HepG2 (cell line): ENCODE measurements at regions not wholly inside any gene's neighbourhood (a gene's known extent, or its start where the extent isn't known, plus 50 kb on each side); places are given as distances from the start of the nearest gene placed in this dataset.

Experiments
- ATAC-seq: fragments of 200-7000 bp; cut with Tn5 transposase; 3 replicates; pipeline ENCODE4 v1.9.1; 2020; ENCODE audit warnings: mild to moderate bottlenecking, moderate library complexity
- BruUV-seq: library from RNA; stranded (reverse); fragments of 400-500 nt; replicated peaks from 2 replicates; lab custom pipeline; 2021; lab: Mats Ljungman, UMichigan
- CTCF ChIA-PET: fragments of 300-600 bp; formaldehyde crosslinking; extraction: SDS; loops from one replicate; lab custom pipeline; 2021; ENCODE audit warnings: low total read pairs, inconsistent platforms, low intra/inter-chr PET ratio; lab: Yijun Ruan, JAX
- POLR2A ChIA-PET: fragments of 350-600 bp; sonication (Branson Sonifier 250); formaldehyde crosslinking; loops from one replicate; lab custom pipeline; 2020; ENCODE audit warnings: antibody characterized with exemption, inconsistent platforms; lab: Yijun Ruan, JAX
- DNase-seq: peaks from one replicate; pipeline ENCODE4 v3.0.0-alpha.2; 2015; ENCODE audit warnings: low spot score
- FAIRE-seq: peaks from 3 replicates; lab custom pipeline; 2011; peaks lifted over from hg19 to GRCh38; lab: Jason Lieb, UNC
- H2AFZ ChIP-seq: one replicate; pipeline ENCODE4 v1.6.1; 2011; ENCODE audit warnings: low read length, inconsistent platforms
- H3K27ac ChIP-seq: fragments of 300-600 bp; 3 replicates; pipeline ENCODE4 v1.8.0; 2011; ENCODE audit warnings: mixed run types, mild to moderate bottlenecking, mixed read lengths, low read length, inconsistent platforms; ENCODE audit not compliant: insufficient read depth; ENCODE audit errors: extremely low read length
- H3K27me3 ChIP-seq, 2 experiments: fragments of 200-600 bp in 1 of 2; 2 replicates in 1 of 2; 3 replicates in 1 of 2; pipeline versions ENCODE4 v1.6.0 to v1.8.0; 2011; ENCODE audit warnings: low read length in 2 of 2, mild to moderate bottlenecking in 2 of 2, moderate library complexity in 2 of 2, inconsistent platforms in 1 of 2; ENCODE audit not compliant: insufficient read depth in 2 of 2, control insufficient read depth in 1 of 2
- H3K36me3 ChIP-seq, 2 experiments: fragments of 200-600 bp in 1 of 2; replicated peaks in 1 of 2; 2 replicates in 1 of 2; 3 replicates in 1 of 2; pipeline versions ENCODE4 v1.5.1 to v1.8.0; 2011; ENCODE audit warnings: low read length in 2 of 2, inconsistent platforms in 1 of 2; ENCODE audit not compliant: insufficient read depth in 2 of 2, control insufficient read depth in 1 of 2
- H3K4me1 ChIP-seq: 2 replicates; pipeline ENCODE4 v1.5.1; 2012; ENCODE audit warnings: low read length, inconsistent platforms; ENCODE audit not compliant: insufficient read depth
- H3K4me2 ChIP-seq: 2 replicates; pipeline ENCODE4 v1.6.0; 2011; ENCODE audit warnings: low read depth, low read length, inconsistent platforms
- H3K4me3 ChIP-seq, 3 experiments: fragments of 200-600 bp in 1 of 3; sonication (generic), shearing (Covaris generic) in 1 of 3; replicated peaks in 1 of 3; 2 replicates each; pipeline ENCODE4 v1.5.1; 2011 to 2016; ENCODE audit warnings: low read length in 3 of 3, inconsistent platforms in 2 of 3, low read depth in 2 of 3, mild to moderate bottlenecking in 2 of 3, control low read depth in 1 of 3, mixed read lengths in 1 of 3; ENCODE audit not compliant: insufficient read depth in 1 of 3
- H3K79me2 ChIP-seq: one replicate; pipeline ENCODE4 v1.6.1; 2011; ENCODE audit warnings: low read length, inconsistent platforms; ENCODE audit not compliant: insufficient read depth
- H3K9ac ChIP-seq: 2 replicates; pipeline ENCODE4 v1.6.0; 2011; ENCODE audit warnings: mild to moderate bottlenecking, low read depth, low read length, inconsistent platforms; ENCODE audit not compliant: insufficient read depth
- H3K9me3 ChIP-seq: 2 replicates; pipeline ENCODE4 v1.5.1; 2012; ENCODE audit warnings: mild to moderate bottlenecking, low read length
- H4K20me1 ChIP-seq: 2 replicates; pipeline ENCODE4 v1.6.0; 2011; ENCODE audit warnings: inconsistent platforms, mild to moderate bottlenecking, low read length, moderate library complexity; ENCODE audit not compliant: insufficient read depth
- BCL6 ChIP-seq: IDR thresholded peaks from 2 replicates; pipeline ENCODE4 v1.6.1; 2016; ENCODE audit warnings: missing genetic modification reagents, missing compliant biosample characterization
- NR3C1 ChIP-seq: sonication (generic); formaldehyde crosslinking; IDR thresholded peaks from 2 replicates; pipeline ENCODE4 v1.4.0; 2020; ENCODE audit warnings: missing genetic modification reagents
- PLSCR1 ChIP-seq: sonication (generic); formaldehyde crosslinking; IDR thresholded peaks from 2 replicates; pipeline ENCODE4 v1.5.0; 2020; ENCODE audit warnings: missing genetic modification reagents, mild to moderate bottlenecking, borderline replicate concordance
- SMARCE1 ChIP-seq: fragments of 450-650 bp; IDR thresholded peaks from 2 replicates; pipeline ENCODE4 v1.6.1; 2017; ENCODE audit warnings: borderline replicate concordance
- TFE3 ChIP-seq: IDR thresholded peaks from 2 replicates; pipeline ENCODE4 v1.6.1; 2016
- TP53 ChIP-seq: sonication (generic); formaldehyde crosslinking; conservative IDR thresholded peaks from 2 replicates; pipeline ENCODE4 v1.4.0; 2020; ENCODE audit warnings: missing genetic modification reagents
- U2AF1 ChIP-seq: fragments of 200-400 bp; formaldehyde crosslinking; optimal IDR thresholded peaks from 2 replicates; pipeline ENCODE3; 2017; ENCODE audit warnings: mild to moderate bottlenecking, low read depth, low read length
- ZKSCAN1 ChIP-seq: fragments of 150-350 bp; IDR thresholded peaks from 2 replicates; pipeline ENCODE4 v1.6.1; 2014; ENCODE audit warnings: low read length
- ZNF180 ChIP-seq: sonication (generic); formaldehyde crosslinking; IDR thresholded peaks from 2 replicates; pipeline ENCODE4 v1.4.0; 2020; ENCODE audit warnings: low read depth, missing genetic modification reagents, borderline replicate concordance
- ZNF441 ChIP-seq: sonication (generic); formaldehyde crosslinking; IDR thresholded peaks from 2 replicates; pipeline ENCODE4 v1.7.0; 2021; ENCODE audit warnings: missing genetic modification reagents, borderline replicate concordance
- in situ Hi-C: cut with HindIII; loops from 2 replicates; pipeline ENCODE4 v1.10.0; 2017; ENCODE audit warnings: low pct_unique_long_range_greater_than_20kb; ENCODE audit not compliant: extremely low pct_ligation_motif_present
- intact Hi-C: fragments of 100-400 bp; cut with micrococcal nuclease; formaldehyde crosslinking; loops from one replicate; pipeline ENCODE4 v1.10.0; 2022; ENCODE audit not compliant: unreplicated experiment
- TF ChIP-seq, protein P1 (sequence below): sonication (generic); formaldehyde crosslinking; IDR thresholded peaks from 2 replicates; pipeline ENCODE4 v1.4.0; 2020; ENCODE audit warnings: mild to moderate bottlenecking, missing genetic modification reagents, borderline replicate concordance
- TF ChIP-seq, protein P2 (sequence below): sonication (generic); formaldehyde crosslinking; IDR thresholded peaks from 2 replicates; pipeline ENCODE4 v1.5.1; 2020; ENCODE audit warnings: mild to moderate bottlenecking, missing genetic modification reagents, borderline replicate concordance

DNA sequence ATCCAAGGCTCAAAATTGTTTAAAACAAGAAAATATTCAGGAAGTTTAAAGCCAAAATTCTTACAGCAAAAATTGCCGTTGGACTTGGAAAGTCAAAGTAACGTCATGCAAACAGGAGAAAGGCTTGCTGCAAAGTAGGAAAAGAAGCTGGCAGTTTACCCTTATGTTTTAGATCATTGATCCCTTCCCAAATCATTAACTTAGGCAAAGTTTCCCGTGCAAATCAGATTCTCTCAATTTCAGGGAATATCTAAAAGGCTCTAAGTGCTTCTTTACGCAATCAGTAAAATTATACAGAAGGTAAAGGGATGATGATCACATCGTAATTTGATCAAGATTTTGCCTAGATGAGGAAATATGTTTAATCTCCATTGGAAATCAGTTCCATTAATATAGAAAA lies 197.5 kb downstream of the ALDH8A1 start (continued):
- TF ChIP-seq NR3C1 (CRISPR knock-in tag) (no peak), PLSCR1 (CRISPR knock-in tag) (no peak), SMARCE1 (no peak), TFE3 (no peak), TP53 (CRISPR knock-in tag) (no peak)
- TF ChIP-seq, protein P1, sequence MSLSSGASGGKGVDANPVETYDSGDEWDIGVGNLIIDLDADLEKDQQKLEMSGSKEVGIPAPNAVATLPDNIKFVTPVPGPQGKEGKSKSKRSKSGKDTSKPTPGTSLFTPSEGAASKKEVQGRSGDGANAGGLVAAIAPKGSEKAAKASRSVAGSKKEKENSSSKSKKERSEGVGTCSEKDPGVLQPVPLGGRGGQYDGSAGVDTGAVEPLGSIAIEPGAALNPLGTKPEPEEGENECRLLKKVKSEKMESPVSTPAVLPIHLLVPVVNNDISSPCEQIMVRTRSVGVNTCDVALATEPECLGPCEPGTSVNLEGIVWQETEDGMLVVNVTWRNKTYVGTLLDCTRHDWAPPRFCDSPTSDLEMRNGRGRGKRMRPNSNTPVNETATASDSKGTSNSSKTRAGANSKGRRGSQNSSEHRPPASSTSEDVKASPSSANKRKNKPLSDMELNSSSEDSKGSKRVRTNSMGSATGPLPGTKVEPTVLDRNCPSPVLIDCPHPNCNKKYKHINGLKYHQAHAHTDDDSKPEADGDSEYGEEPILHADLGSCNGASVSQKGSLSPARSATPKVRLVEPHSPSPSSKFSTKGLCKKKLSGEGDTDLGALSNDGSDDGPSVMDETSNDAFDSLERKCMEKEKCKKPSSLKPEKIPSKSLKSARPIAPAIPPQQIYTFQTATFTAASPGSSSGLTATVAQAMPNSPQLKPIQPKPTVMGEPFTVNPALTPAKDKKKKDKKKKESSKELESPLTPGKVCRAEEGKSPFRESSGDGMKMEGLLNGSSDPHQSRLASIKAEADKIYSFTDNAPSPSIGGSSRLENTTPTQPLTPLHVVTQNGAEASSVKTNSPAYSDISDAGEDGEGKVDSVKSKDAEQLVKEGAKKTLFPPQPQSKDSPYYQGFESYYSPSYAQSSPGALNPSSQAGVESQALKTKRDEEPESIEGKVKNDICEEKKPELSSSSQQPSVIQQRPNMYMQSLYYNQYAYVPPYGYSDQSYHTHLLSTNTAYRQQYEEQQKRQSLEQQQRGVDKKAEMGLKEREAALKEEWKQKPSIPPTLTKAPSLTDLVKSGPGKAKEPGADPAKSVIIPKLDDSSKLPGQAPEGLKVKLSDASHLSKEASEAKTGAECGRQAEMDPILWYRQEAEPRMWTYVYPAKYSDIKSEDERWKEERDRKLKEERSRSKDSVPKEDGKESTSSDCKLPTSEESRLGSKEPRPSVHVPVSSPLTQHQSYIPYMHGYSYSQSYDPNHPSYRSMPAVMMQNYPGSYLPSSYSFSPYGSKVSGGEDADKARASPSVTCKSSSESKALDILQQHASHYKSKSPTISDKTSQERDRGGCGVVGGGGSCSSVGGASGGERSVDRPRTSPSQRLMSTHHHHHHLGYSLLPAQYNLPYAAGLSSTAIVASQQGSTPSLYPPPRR (CRISPR knock-in tag) = no peak

- no peaks in the 10 kb centered on the region for H3K36me3 ChIP-seq
- BruUV-seq = no TSS peak
- no peak overlapping the region for H3K4me3 ChIP-seq
- ATAC-seq (no peak), FAIRE-seq (no peak), DNase-seq (no peak)
- H3K27me3 ChIP-seq = no peaks in the 10 kb centered on the region; a peak in 1 of 5 replicates
- no peaks in the 10 kb centered on the region for H3K79me2 ChIP-seq
- no peak overlapping the region for H3K4me2 ChIP-seq
- ChIA-PET CTCF (no interaction called here), POLR2A (no interaction called here)
- H3K9me3 ChIP-seq = no peaks in the 10 kb centered on the region
- H4K20me1 ChIP-seq = no peaks in the 10 kb centered on the region
- H3K9ac ChIP-seq = no peak overlapping the region
- no peak overlapping the region for H2AFZ ChIP-seq
- H3K27ac ChIP-seq = no peak overlapping the region
- H3K4me1 ChIP-seq = no peaks in the 10 kb centered on the region
- in situ Hi-C loops = no loop called here
- intact Hi-C loops = no loop called here
- TF ChIP-seq ZNF441 (CRISPR knock-in tag) = no peak
- TF ChIP-seq ZKSCAN1 = no peak
- no peak for TF ChIP-seq ZNF180
- no peak for TF ChIP-seq BCL6 (CRISPR knock-in tag)
- no peak for TF ChIP-seq U2AF1
- TF ChIP-seq, protein P2, sequence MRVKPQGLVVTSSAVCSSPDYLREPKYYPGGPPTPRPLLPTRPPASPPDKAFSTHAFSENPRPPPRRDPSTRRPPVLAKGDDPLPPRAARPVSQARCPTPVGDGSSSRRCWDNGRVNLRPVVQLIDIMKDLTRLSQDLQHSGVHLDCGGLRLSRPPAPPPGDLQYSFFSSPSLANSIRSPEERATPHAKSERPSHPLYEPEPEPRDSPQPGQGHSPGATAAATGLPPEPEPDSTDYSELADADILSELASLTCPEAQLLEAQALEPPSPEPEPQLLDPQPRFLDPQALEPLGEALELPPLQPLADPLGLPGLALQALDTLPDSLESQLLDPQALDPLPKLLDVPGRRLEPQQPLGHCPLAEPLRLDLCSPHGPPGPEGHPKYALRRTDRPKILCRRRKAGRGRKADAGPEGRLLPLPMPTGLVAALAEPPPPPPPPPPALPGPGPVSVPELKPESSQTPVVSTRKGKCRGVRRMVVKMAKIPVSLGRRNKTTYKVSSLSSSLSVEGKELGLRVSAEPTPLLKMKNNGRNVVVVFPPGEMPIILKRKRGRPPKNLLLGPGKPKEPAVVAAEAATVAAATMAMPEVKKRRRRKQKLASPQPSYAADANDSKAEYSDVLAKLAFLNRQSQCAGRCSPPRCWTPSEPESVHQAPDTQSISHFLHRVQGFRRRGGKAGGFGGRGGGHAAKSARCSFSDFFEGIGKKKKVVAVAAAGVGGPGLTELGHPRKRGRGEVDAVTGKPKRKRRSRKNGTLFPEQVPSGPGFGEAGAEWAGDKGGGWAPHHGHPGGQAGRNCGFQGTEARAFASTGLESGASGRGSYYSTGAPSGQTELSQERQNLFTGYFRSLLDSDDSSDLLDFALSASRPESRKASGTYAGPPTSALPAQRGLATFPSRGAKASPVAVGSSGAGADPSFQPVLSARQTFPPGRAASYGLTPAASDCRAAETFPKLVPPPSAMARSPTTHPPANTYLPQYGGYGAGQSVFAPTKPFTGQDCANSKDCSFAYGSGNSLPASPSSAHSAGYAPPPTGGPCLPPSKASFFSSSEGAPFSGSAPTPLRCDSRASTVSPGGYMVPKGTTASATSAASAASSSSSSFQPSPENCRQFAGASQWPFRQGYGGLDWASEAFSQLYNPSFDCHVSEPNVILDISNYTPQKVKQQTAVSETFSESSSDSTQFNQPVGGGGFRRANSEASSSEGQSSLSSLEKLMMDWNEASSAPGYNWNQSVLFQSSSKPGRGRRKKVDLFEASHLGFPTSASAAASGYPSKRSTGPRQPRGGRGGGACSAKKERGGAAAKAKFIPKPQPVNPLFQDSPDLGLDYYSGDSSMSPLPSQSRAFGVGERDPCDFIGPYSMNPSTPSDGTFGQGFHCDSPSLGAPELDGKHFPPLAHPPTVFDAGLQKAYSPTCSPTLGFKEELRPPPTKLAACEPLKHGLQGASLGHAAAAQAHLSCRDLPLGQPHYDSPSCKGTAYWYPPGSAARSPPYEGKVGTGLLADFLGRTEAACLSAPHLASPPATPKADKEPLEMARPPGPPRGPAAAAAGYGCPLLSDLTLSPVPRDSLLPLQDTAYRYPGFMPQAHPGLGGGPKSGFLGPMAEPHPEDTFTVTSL = no peak
These were observed 199.2 kb downstream of the ALDH8A1 start for GRCh38 chr6:134750669-134751068.
